A549 (cell line): ENCODE measurements at regions not wholly inside any gene's neighbourhood (a gene's known extent, or its start where the extent isn't known, plus 50 kb on each side); places are given as distances from the start of the nearest gene placed in this dataset.

Experiments
- NFE2L2 ChIP-seq: fragments of 150-350 bp; conservative IDR thresholded peaks from 2 replicates; pipeline ENCODE4 v1.6.1; 2014; ENCODE audit warnings: low read length
- POLR2A ChIP-seq: IDR thresholded peaks from 2 replicates; pipeline ENCODE4 v1.6.1; 2012; ENCODE audit warnings: mild to moderate bottlenecking, low read length
- SMC3 ChIP-seq: fragments of >200 bp; sonication (Bioruptor Twin); formaldehyde crosslinking; IDR thresholded peaks from 3 replicates; pipeline ENCODE4 v1.6.1; 2018; ENCODE audit warnings: inconsistent platforms
- USF2 ChIP-seq: fragments of 450-650 bp; IDR thresholded peaks from 2 replicates; pipeline ENCODE4 v1.6.1; 2014; ENCODE audit warnings: antibody characterized with exemption

- no peak for TF ChIP-seq USF2
- no peak for TF ChIP-seq NFE2L2
- no peak for TF ChIP-seq POLR2A
- TF ChIP-seq SMC3, result no peak
These were observed 411.3 kb downstream of the CMPK2 start for GRCh38 chr2:6454286-6454990.
